ENCODE measurements at regions not wholly inside any gene's neighbourhood (a gene's known extent, or its start where the extent isn't known, plus 50 kb on each side); places are given as distances from the start of the nearest gene placed in this dataset.

GRCh38 chrX:98331407-98331806 is 1447.7 kb downstream of the RPA4 start:
- 0% methylated on average over 2 of the region's 2 CpGs for WGBS (ENCODE audit: insufficient coverage, low coverage, missing lambda C conversion rate)

More at GRCh38 chrX:98331407-98331806, 1447.7 kb downstream of the RPA4 start:
- H3K27me3 ChIP-seq (ENCODE audit: control insufficient read depth in 2 of 2, insufficient read depth in 2 of 2, low read length in 2 of 2): no peaks in the 10 kb centered on the region
- DNase-seq (ENCODE audit: extremely low read depth in 1 of 4, low spot score in 3 of 4) (no peak), ATAC-seq (no peak), FAIRE-seq (no peak)
- H3K4me1 ChIP-seq (replicated peaks in 1 of 2; ENCODE audit: control insufficient read depth in 2 of 2, insufficient read depth in 2 of 2, low read length in 2 of 2): no peaks in the 10 kb centered on the region
- H4K20me1 ChIP-seq (replicated peaks; ENCODE audit: control insufficient read depth, insufficient read depth, low read length): no peaks in the 10 kb centered on the region
- H3K9me3 ChIP-seq (replicated peaks; ENCODE audit: control insufficient read depth, insufficient read depth, low read depth, low read length): no peaks in the 10 kb centered on the region
- no peak overlapping the region for H3K4me2 ChIP-seq (ENCODE audit: insufficient read depth, low read length)
- no TSS peak for BruUV-seq (replicated peaks)
- no peaks in the 10 kb centered on the region for H3K36me3 ChIP-seq (ENCODE audit: control insufficient read depth, insufficient read depth, low read length)
- H2AFZ ChIP-seq (ENCODE audit: low read depth, low read length): no peak overlapping the region
- H3K4me3 ChIP-seq: no peak overlapping the region
- H3K27ac ChIP-seq (ENCODE audit: extremely low read depth, low read depth, low read length): no peak overlapping the region
- TF ChIP-seq POLR2H (tag; IDR thresholded peaks at IDR 0.05; ENCODE audit: low read depth) (no peak), CAMTA2 (CRISPR knock-in tag; conservative IDR thresholded peaks at IDR 0.05) (no peak), ZBTB11 (CRISPR knock-in tag; IDR thresholded peaks at IDR 0.05) (no peak), ZBTB43 (CRISPR knock-in tag; IDR thresholded peaks at IDR 0.05) (no peak), HNRNPL (IDR thresholded peaks at IDR 0.05; ENCODE audit: low read depth, low read length) (no peak), RBM22 (IDR thresholded peaks at IDR 0.05; ENCODE audit: low read depth, low read length, poor library complexity, severe bottlenecking) (no peak), ZNF699 (CRISPR knock-in tag; IDR thresholded peaks at IDR 0.05; ENCODE audit: insufficient replicate concordance) (no peak), ZNF224 (CRISPR knock-in tag; IDR thresholded peaks at IDR 0.05) (no peak), C11orf30 (IDR thresholded peaks at IDR 0.05; ENCODE audit: low read depth) (no peak), HNRNPK (IDR thresholded peaks at IDR 0.05; ENCODE audit: low read depth, low read length, poor library complexity, severe bottlenecking) (no peak), WHSC1 (IDR thresholded peaks at IDR 0.05; ENCODE audit: low read length) (no peak), HDAC8 (tag; IDR thresholded peaks at IDR 0.05) (no peak), SNRNP70 (optimal IDR thresholded peaks at IDR 0.05; ENCODE audit: low read depth, low read length) (no peak), SAP30 (IDR thresholded peaks at IDR 0.05; ENCODE audit: borderline replicate concordance, insufficient read depth, low read depth, low read length, poor library complexity, severe bottlenecking) (no peak), ZBTB5 (IDR thresholded peaks at IDR 0.05) (no peak), SRSF1 (IDR thresholded peaks at IDR 0.05; ENCODE audit: low read depth, low read length) (no peak)
- ChIA-PET CTCF (ENCODE audit: low intra/inter-chr PET ratio) (no interaction called here), POLR2A (no interaction called here)
- H3K9ac ChIP-seq (ENCODE audit: insufficient read depth in 1 of 2, low read depth in 2 of 2, low read length in 2 of 2): no peak overlapping the region
- intact Hi-C loops (cut with micrococcal nuclease) (no loop called here), in situ Hi-C loops (cut with MboI) (no loop called here)
- H3K9me1 ChIP-seq (ENCODE audit: control insufficient read depth, insufficient read depth, low read length): no peaks in the 10 kb centered on the region
- H3K79me2 ChIP-seq (ENCODE audit: control insufficient read depth, insufficient read depth, low read length): no peaks in the 10 kb centered on the region
